IMR-90 (cell line): ENCODE measurements at regions not wholly inside any gene's neighbourhood (a gene's known extent, or its start where the extent isn't known, plus 50 kb on each side); places are given as distances from the start of the nearest gene placed in this dataset.

Source experiments
- ATAC-seq: fragments of 200-7000 bp; cut with Tn5 transposase; 2 replicates; pipeline ENCODE4 v1.9.1; 2020; ENCODE audit warnings: low read depth, mild to moderate bottlenecking, moderate library complexity
- BruUV-seq: library from RNA; stranded (reverse); fragments of 400-500 nt; replicated peaks from 2 replicates; lab custom pipeline; 2021; lab: Mats Ljungman, UMichigan
- CTCF ChIA-PET: fragments of 300-600 bp; formaldehyde crosslinking; extraction: SDS; loops from one replicate; lab custom pipeline; 2021; ENCODE audit warnings: antibody characterized with exemption; lab: Yijun Ruan, JAX
- POLR2A ChIA-PET: fragments of 300-600 bp; sonication (Branson Sonifier 250); formaldehyde crosslinking; loops from one replicate; lab custom pipeline; 2022; ENCODE audit warnings: antibody characterized with exemption; ENCODE audit not compliant: unreplicated experiment; lab: Charles Lee
- DNase-seq: peaks from one replicate; pipeline ENCODE4 v3.0.0; 2013
- H2AFZ ChIP-seq: replicated peaks from 2 replicates; pipeline ENCODE3; 2013; ENCODE audit warnings: low read length, mild to moderate bottlenecking; ENCODE audit not compliant: poor library complexity
- H2AK5ac ChIP-seq: 2 replicates; pipeline ENCODE4 v1.6.1; 2013; ENCODE audit warnings: low read depth, low read length, inconsistent platforms
- H2AK9ac ChIP-seq: replicated peaks from 2 replicates; pipeline ENCODE3; 2013; ENCODE audit warnings: mild to moderate bottlenecking, low read depth, low read length, moderate library complexity; ENCODE audit not compliant: poor library complexity
- H2BK120ac ChIP-seq: 2 replicates; pipeline ENCODE4 v1.6.1; 2013; ENCODE audit warnings: low read depth, low read length, inconsistent platforms
- H2BK15ac ChIP-seq: 3 replicates; pipeline ENCODE4 v1.6.1; 2013; ENCODE audit warnings: low read depth, low read length, inconsistent platforms
- H2BK20ac ChIP-seq: 2 replicates; pipeline ENCODE4 v1.6.1; 2013; ENCODE audit warnings: low read depth, mild to moderate bottlenecking, inconsistent platforms, low read length, moderate library complexity
- H2BK5ac ChIP-seq: 2 replicates; pipeline ENCODE4 v1.6.1; 2013; ENCODE audit warnings: mild to moderate bottlenecking, low read depth, low read length, inconsistent platforms; ENCODE audit not compliant: poor library complexity, severe bottlenecking
- H3K14ac ChIP-seq: replicated peaks from 2 replicates; pipeline ENCODE4 v1.6.1; 2013; ENCODE audit warnings: low read depth, low read length, inconsistent platforms
- H3K18ac ChIP-seq: 2 replicates; pipeline ENCODE4 v1.6.1; 2013; ENCODE audit warnings: low read depth, low read length, control low read depth
- H3K23ac ChIP-seq: 2 replicates; pipeline ENCODE4 v1.6.1; 2013; ENCODE audit warnings: low read depth, low read length, inconsistent platforms
- H3K27ac ChIP-seq: 2 replicates; pipeline ENCODE4 v1.5.1; 2013; ENCODE audit warnings: mild to moderate bottlenecking, control low read depth, low read length; ENCODE audit not compliant: insufficient read depth
- H3K27me3 ChIP-seq: 2 replicates; pipeline ENCODE4 v1.6.1; 2013; ENCODE audit warnings: low read length; ENCODE audit not compliant: control insufficient read depth, insufficient read depth
- H3K36me3 ChIP-seq: 2 replicates; pipeline ENCODE4 v1.6.1; 2013; ENCODE audit warnings: low read length, mixed read lengths; ENCODE audit not compliant: control insufficient read depth, insufficient read depth
- H3K4ac ChIP-seq: 2 replicates; pipeline ENCODE4 v1.6.1; 2013; ENCODE audit warnings: low read depth, low read length, inconsistent platforms
- H3K4me1 ChIP-seq: 2 replicates; pipeline ENCODE4 v1.6.1; 2013; ENCODE audit warnings: low read length, mixed read lengths; ENCODE audit not compliant: control insufficient read depth, insufficient read depth
- H3K4me2 ChIP-seq: 2 replicates; pipeline ENCODE4 v1.6.1; 2013; ENCODE audit warnings: low read depth, mild to moderate bottlenecking, control low read depth, low read length, moderate library complexity
- H3K4me3 ChIP-seq: 2 replicates; pipeline ENCODE4 v1.5.1; 2013; ENCODE audit warnings: low read depth, mild to moderate bottlenecking, control low read depth, low read length, moderate library complexity; ENCODE audit not compliant: insufficient read depth
- H3K56ac ChIP-seq: 2 replicates; pipeline ENCODE4 v1.6.1; 2013; ENCODE audit warnings: low read length, inconsistent platforms; ENCODE audit not compliant: insufficient read depth; ENCODE audit errors: extremely low read depth
- H3K79me1 ChIP-seq, 2 experiments: 2 replicates each; pipeline ENCODE4 v1.6.1; 2013; ENCODE audit warnings: low read length in 2 of 2, inconsistent platforms in 1 of 2, low read depth in 1 of 2
- H3K9ac ChIP-seq: 2 replicates; pipeline ENCODE4 v1.6.1; 2013; ENCODE audit warnings: low read depth, low read length, control low read depth
- H3K9me1 ChIP-seq: 2 replicates; pipeline ENCODE4 v1.6.1; 2013; ENCODE audit warnings: low read length, inconsistent platforms; ENCODE audit not compliant: insufficient read depth
- H3K9me3 ChIP-seq: 2 replicates; pipeline ENCODE4 v1.6.1; 2013; ENCODE audit warnings: low read length; ENCODE audit not compliant: control insufficient read depth, insufficient read depth
- H4K20me1 ChIP-seq: 2 replicates; pipeline ENCODE4 v1.6.1; 2013; ENCODE audit warnings: low read length, inconsistent platforms; ENCODE audit not compliant: insufficient read depth
- H4K5ac ChIP-seq: 2 replicates; pipeline ENCODE4 v1.6.1; 2013; ENCODE audit warnings: mild to moderate bottlenecking, low read depth, low read length, control low read depth
- H4K8ac ChIP-seq, 2 experiments: 2 replicates each; pipeline ENCODE4 v1.6.1; 2013; ENCODE audit warnings: low read depth in 2 of 2, low read length in 2 of 2, control low read depth in 1 of 2, inconsistent platforms in 1 of 2
- H4K91ac ChIP-seq: 2 replicates; pipeline ENCODE4 v1.6.1; 2013; ENCODE audit warnings: low read depth, low read length, inconsistent platforms; ENCODE audit not compliant: insufficient read depth
- ELK1 ChIP-seq: fragments of 150-350 bp; IDR thresholded peaks from 2 replicates; pipeline ENCODE4 v1.6.1; 2016; ENCODE audit warnings: low read depth, mild to moderate bottlenecking, low read length, moderate library complexity, borderline replicate concordance
- MAFK ChIP-seq: IDR thresholded peaks from 2 replicates; pipeline ENCODE4 v1.6.1; 2012; ENCODE audit warnings: low read depth, low read length, improper control_type of control experiment
- MAZ ChIP-seq: IDR thresholded peaks from 2 replicates; pipeline ENCODE4 v1.6.1; 2012; ENCODE audit warnings: low read depth, mild to moderate bottlenecking, low read length, improper control_type of control experiment, moderate library complexity, borderline replicate concordance
- POLR2A ChIP-seq: IDR thresholded peaks from 2 replicates; pipeline ENCODE4 v1.6.1; 2012; ENCODE audit warnings: mild to moderate bottlenecking, low read depth, low read length
- dilution Hi-C: fragments of 300-500 bp; cut with HindIII; formaldehyde crosslinking; loops from one replicate; pipeline ENCODE4 v1.14.3; 2018; ENCODE audit warnings: low sequenced_read_pairs; ENCODE audit not compliant: unreplicated experiment
- in situ Hi-C: fragments of 300-500 bp; cut with MboI; formaldehyde crosslinking; loops from 3 replicates; pipeline ENCODE4 v1.14.3; 2019; ENCODE audit warnings: low sequenced_read_pairs, inconsistent platforms, mixed read lengths
- intact Hi-C: fragments of 100-400 bp; cut with micrococcal nuclease; formaldehyde crosslinking; loops from 2 replicates; pipeline ENCODE4 v1.10.0; 2022

- Histone ChIP-seq H2AFZ (no peak overlapping the region), H4K8ac (no peak overlapping the region), H3K9ac (no peak overlapping the region), H4K20me1 (no peaks in the 10 kb centered on the region), H3K9me1 (no peaks in the 10 kb centered on the region), H2BK15ac (no peak overlapping the region), H3K9me3 (no peaks in the 10 kb centered on the region), H4K91ac (no peak overlapping the region), H2BK5ac (no peak overlapping the region), H3K79me1 (no peaks in the 10 kb centered on the region), H3K27ac (no peak overlapping the region), H2AK9ac (no peak overlapping the region), H4K5ac (no peak overlapping the region), H2BK20ac (no peak overlapping the region), H2BK120ac (no peak overlapping the region), H3K4ac (no peak overlapping the region), H3K36me3 (no peaks in the 10 kb centered on the region), H3K56ac (no peak overlapping the region), H3K4me1 (no peaks in the 10 kb centered on the region), H2AK5ac (no peak overlapping the region), H3K18ac (no peak overlapping the region), H3K4me3 (no peak overlapping the region), H3K27me3 (no peaks in the 10 kb centered on the region), H3K4me2 (no peak overlapping the region), H3K23ac (no peak overlapping the region), H3K14ac (no peak overlapping the region)
- ATAC-seq: no peak
- TF ChIP-seq POLR2A (no peak), MAZ (no peak), MAFK (peak; percentile 83), ELK1 (no peak)
- in situ Hi-C loops (no loop called here), intact Hi-C loops (no loop called here), dilution Hi-C loops (no loop called here)
- ChIA-PET POLR2A (no interaction called here), CTCF (no interaction called here)
- DNase-seq: no peak
- BruUV-seq: no TSS peak
Measured at GRCh38 chr12:97082029-97082428, 175.0 kb downstream of the NEDD1 start.
